ENCODE measurements at regions not wholly inside any gene's neighbourhood (a gene's known extent, or its start where the extent isn't known, plus 50 kb on each side); places are given as distances from the start of the nearest gene placed in this dataset.

DNA sequence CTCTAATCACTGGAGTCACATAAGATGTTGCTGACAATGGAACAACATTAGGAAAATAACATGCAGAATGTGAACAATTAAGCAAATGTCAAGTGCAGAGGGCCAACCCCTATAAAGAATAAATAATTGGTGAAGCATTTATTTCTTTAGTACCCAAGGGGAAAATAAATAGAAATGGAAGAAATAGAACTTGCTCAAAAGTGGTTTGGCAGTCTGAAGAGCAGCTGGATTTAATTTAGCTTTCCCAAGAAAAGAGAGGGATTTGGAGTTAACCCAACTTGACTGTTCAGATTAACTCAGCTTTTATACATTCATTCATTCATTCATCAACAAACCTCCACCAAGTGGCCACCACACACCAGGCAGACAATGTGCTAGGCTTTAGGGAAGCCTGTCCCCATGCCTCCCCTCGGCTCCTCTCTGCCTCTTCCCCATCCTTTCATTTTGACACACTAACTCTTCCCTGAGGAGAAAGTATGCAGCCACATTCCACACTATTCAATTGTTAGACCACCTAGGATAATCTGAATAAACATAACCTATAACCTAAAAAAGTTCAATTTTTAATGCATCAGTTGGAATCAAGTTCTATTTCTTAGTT lies 295.5 kb downstream of the AHR start:
- Histone ChIP-seq H3K27ac (no peak overlapping the region), H3K4me1 (ENCODE audit: control insufficient read depth in 1 of 2, low read depth in 2 of 2) (no peaks in the 10 kb centered on the region), H3K4me3 (no peak overlapping the region), H3K9me3 (no peaks in the 10 kb centered on the region), H3K36me3 (no peaks in the 10 kb centered on the region), H3K27me3 (replicated peaks; ENCODE audit: insufficient read depth) (no peaks in the 10 kb centered on the region)
- ATAC-seq (ENCODE audit: insufficient number of reproducible peaks, low FRiP score, low read depth) (no peak), DNase-seq (ENCODE audit: low spot score) (no peak)
- TF ChIP-seq, protein P1, sequence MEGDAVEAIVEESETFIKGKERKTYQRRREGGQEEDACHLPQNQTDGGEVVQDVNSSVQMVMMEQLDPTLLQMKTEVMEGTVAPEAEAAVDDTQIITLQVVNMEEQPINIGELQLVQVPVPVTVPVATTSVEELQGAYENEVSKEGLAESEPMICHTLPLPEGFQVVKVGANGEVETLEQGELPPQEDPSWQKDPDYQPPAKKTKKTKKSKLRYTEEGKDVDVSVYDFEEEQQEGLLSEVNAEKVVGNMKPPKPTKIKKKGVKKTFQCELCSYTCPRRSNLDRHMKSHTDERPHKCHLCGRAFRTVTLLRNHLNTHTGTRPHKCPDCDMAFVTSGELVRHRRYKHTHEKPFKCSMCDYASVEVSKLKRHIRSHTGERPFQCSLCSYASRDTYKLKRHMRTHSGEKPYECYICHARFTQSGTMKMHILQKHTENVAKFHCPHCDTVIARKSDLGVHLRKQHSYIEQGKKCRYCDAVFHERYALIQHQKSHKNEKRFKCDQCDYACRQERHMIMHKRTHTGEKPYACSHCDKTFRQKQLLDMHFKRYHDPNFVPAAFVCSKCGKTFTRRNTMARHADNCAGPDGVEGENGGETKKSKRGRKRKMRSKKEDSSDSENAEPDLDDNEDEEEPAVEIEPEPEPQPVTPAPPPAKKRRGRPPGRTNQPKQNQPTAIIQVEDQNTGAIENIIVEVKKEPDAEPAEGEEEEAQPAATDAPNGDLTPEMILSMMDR (IDR thresholded peaks at IDR 0.05), result no peak

- ATAC-seq (ENCODE audit: insufficient number of reproducible peaks, low FRiP score, low read depth) (no peak), DNase-seq (ENCODE audit: low spot score) (no peak)
- Histone ChIP-seq H3K36me3 (no peaks in the 10 kb centered on the region), H3K4me3 (no peak overlapping the region), H3K27ac (no peak overlapping the region), H3K9me3 (no peaks in the 10 kb centered on the region), H3K4me1 (ENCODE audit: control insufficient read depth in 1 of 2, low read depth in 2 of 2) (peaks cover 0 to 6% of the 10 kb centered on the region in 2 donors), H3K27me3 (replicated peaks; ENCODE audit: insufficient read depth) (no peaks in the 10 kb centered on the region)
- TF ChIP-seq, protein P1 (IDR thresholded peaks at IDR 0.05), result no peak
Observed at GRCh38 chr7:17595546-17595945, 297.1 kb downstream of the AHR start.

- H3K4me3 ChIP-seq, result no peak overlapping the region
- H3K9me3 ChIP-seq, result no peaks in the 10 kb centered on the region
- peaks cover 0 to 9% of the 10 kb centered on the region in 2 donors for H3K4me1 ChIP-seq (ENCODE audit: control insufficient read depth in 1 of 2, low read depth in 2 of 2)
- no peaks in the 10 kb centered on the region for H3K36me3 ChIP-seq
- no peak for DNase-seq (ENCODE audit: low spot score)
- no peak for ATAC-seq (ENCODE audit: insufficient number of reproducible peaks, low FRiP score, low read depth)
- no peaks in the 10 kb centered on the region for H3K27me3 ChIP-seq (replicated peaks; ENCODE audit: insufficient read depth)
- TF ChIP-seq, protein P1 (IDR thresholded peaks at IDR 0.05), result no peak
- no peak overlapping the region for H3K27ac ChIP-seq
Observed at GRCh38 chr7:17598305-17598704, 299.9 kb downstream of the AHR start.

DNA sequence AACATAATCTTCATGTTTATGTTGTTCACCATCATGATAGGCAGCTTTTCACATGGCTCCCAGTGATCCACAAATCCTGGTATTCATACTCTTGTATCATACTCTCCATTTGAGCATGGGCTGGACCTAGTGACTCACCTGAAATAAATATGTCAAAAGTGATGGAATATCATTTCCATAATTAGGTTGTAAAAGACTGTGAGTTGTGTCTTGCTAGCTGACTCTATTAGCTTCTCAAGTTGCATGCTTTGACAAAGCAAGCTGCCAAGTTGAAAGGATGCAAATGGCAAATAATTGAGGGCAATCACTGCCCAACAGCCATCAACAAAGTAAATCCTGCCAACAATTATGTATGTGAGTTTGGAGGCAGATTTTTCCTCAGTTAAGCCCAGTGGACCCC lies 300.4 kb downstream of the AHR start:
- no peak overlapping the region for H3K4me3 ChIP-seq
- ATAC-seq (ENCODE audit: insufficient number of reproducible peaks, low FRiP score, low read depth) (no peak), DNase-seq (ENCODE audit: low spot score) (no peak)
- H3K27ac ChIP-seq, result no peak overlapping the region
- no peaks in the 10 kb centered on the region for H3K9me3 ChIP-seq
- H3K36me3 ChIP-seq, result no peaks in the 10 kb centered on the region
- TF ChIP-seq, protein P1 (IDR thresholded peaks at IDR 0.05), result no peak
- peaks cover 0 to 9% of the 10 kb centered on the region in 2 donors for H3K4me1 ChIP-seq (ENCODE audit: control insufficient read depth in 1 of 2, low read depth in 2 of 2)
- no peaks in the 10 kb centered on the region for H3K27me3 ChIP-seq (replicated peaks; ENCODE audit: insufficient read depth)

GRCh38 chr7:17599733-17600339 lies 301.4 kb downstream of the AHR start:
- TF ChIP-seq, protein P1 (IDR thresholded peaks at IDR 0.05), result no peak
- ATAC-seq (ENCODE audit: insufficient number of reproducible peaks, low FRiP score, low read depth) (no peak), DNase-seq (ENCODE audit: low spot score) (no peak)
- Histone ChIP-seq H3K9me3 (no peaks in the 10 kb centered on the region), H3K4me1 (ENCODE audit: control insufficient read depth in 1 of 2, low read depth in 2 of 2) (peaks cover 0 to 9% of the 10 kb centered on the region in 2 donors), H3K36me3 (no peaks in the 10 kb centered on the region), H3K4me3 (no peak overlapping the region), H3K27ac (no peak overlapping the region), H3K27me3 (replicated peaks; ENCODE audit: insufficient read depth) (no peaks in the 10 kb centered on the region)
